ENCODE measurements at regions not wholly inside any gene's neighbourhood (a gene's known extent, or its start where the extent isn't known, plus 50 kb on each side); places are given as distances from the start of the nearest gene placed in this dataset.

DNA sequence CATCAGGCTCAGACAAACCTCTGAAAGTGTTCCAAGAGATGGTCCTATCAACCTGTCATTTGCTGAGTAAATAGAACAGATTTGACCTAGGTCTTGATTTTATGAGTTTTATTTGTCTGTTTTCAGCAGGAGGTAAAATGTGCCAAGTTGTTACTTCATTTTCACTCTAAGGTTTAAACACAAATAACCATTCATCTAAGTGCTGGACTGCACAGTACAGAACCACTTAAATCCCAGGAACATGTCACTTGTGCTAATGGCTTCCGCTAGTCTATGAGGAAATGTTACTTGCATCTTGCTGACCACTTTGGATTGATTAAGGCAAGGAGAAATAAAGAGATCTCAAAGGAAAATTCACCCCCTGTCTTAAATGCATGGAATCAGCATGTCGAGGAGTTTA is 660.7 kb downstream of the SMARCA1 start:
- in situ Hi-C loops (cut with MboI) (no loop called here), intact Hi-C loops (cut with micrococcal nuclease; ENCODE audit: unreplicated experiment) (no loop called here)
- BruUV-seq (replicated peaks) = no TSS peak

DNA sequence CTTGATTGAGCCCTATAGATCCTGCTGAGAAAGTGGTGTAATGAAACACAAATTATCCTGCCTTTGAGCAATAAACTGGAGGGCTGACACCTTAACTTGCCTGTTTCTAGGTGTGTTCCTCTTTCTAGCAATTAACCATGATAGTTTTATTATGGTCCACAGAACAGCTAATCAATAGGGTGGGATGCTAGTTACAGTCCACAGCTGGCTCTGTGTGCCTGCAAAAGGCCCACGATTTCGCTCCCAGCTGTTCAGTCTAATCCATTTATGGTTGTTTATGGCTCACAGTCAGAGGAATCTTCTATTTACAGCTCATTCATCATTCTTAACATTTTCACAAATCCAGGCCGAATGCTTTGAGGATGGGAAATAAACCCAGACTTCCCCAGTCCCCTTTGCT is 674.9 kb downstream of the SMARCA1 start:
- H3K27me3 ChIP-seq (replicated peaks in 1 of 2; ENCODE audit: control insufficient read depth in 2 of 2, insufficient read depth in 2 of 2, low read length in 1 of 2) = no peaks in the 10 kb centered on the region
- H3K9me3 ChIP-seq (replicated peaks; ENCODE audit: control insufficient read depth, insufficient read depth, low read length) = no peaks in the 10 kb centered on the region
- ChIA-PET SMC1A (ENCODE audit: uncharacterized antibody, unreplicated experiment) (no interaction called here), RAD21 (ENCODE audit: unreplicated experiment) (no interaction called here), POLR2A (no interaction called here), CTCF (no interaction called here)
- H3K79me2 ChIP-seq (ENCODE audit: control insufficient read depth, insufficient read depth, low read length) = no peaks in the 10 kb centered on the region
- 4% methylated on average over 3 of the region's 3 CpGs for WGBS (ENCODE audit: insufficient coverage, insufficient replicate concordance, low lambda C conversion rate, missing lambda C conversion rate)
- TF ChIP-seq, protein P1, sequence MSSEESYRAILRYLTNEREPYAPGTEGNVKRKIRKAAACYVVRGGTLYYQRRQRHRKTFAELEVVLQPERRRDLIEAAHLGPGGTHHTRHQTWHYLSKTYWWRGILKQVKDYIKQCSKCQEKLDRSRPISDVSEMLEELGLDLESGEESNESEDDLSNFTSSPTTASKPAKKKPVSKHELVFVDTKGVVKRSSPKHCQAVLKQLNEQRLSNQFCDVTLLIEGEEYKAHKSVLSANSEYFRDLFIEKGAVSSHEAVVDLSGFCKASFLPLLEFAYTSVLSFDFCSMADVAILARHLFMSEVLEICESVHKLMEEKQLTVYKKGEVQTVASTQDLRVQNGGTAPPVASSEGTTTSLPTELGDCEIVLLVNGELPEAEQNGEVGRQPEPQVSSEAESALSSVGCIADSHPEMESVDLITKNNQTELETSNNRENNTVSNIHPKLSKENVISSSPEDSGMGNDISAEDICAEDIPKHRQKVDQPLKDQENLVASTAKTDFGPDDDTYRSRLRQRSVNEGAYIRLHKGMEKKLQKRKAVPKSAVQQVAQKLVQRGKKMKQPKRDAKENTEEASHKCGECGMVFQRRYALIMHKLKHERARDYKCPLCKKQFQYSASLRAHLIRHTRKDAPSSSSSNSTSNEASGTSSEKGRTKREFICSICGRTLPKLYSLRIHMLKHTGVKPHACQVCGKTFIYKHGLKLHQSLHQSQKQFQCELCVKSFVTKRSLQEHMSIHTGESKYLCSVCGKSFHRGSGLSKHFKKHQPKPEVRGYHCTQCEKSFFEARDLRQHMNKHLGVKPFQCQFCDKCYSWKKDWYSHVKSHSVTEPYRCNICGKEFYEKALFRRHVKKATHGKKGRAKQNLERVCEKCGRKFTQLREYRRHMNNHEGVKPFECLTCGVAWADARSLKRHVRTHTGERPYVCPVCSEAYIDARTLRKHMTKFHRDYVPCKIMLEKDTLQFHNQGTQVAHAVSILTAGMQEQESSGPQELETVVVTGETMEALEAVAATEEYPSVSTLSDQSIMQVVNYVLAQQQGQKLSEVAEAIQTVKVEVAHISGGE (CRISPR knock-in tag; IDR thresholded peaks at IDR 0.05) = no peak
- H3K4me2 ChIP-seq (ENCODE audit: control insufficient read depth, insufficient read depth) = no peak overlapping the region
- no TSS peak for BruUV-seq (replicated peaks)
- H3K36me3 ChIP-seq (ENCODE audit: control insufficient read depth in 2 of 2, insufficient read depth in 2 of 2, low read length in 1 of 2) = no peaks in the 10 kb centered on the region
- H2AFZ ChIP-seq (ENCODE audit: control insufficient read depth, low read depth, low read length) = no peak overlapping the region
- ATAC-seq (no peak), FAIRE-seq (no peak), DNase-seq (ENCODE audit: low read depth, low spot score) (no peak)
- no peaks in the 10 kb centered on the region for H3K4me1 ChIP-seq (ENCODE audit: control insufficient read depth, insufficient read depth, low read length)
- H3K9ac ChIP-seq (ENCODE audit: control insufficient read depth, insufficient read depth, low read length) = no peak overlapping the region
- H3K4me3 ChIP-seq = no peak overlapping the region
- intact Hi-C loops (cut with micrococcal nuclease; ENCODE audit: unreplicated experiment) = no loop called here
- no peak overlapping the region for H3K27ac ChIP-seq (ENCODE audit: control insufficient read depth, insufficient read depth)
- in situ Hi-C loops (cut with MboI) = no loop called here
- no peaks in the 10 kb centered on the region for H4K20me1 ChIP-seq (ENCODE audit: control insufficient read depth, insufficient read depth)

More for the DNA sequence above, 660.7 kb downstream of the SMARCA1 start:
- CTCF ChIA-PET = no interaction called here
- Histone ChIP-seq H3K27ac (ENCODE audit: control insufficient read depth, insufficient read depth) (no peak overlapping the region), H3K9me3 (replicated peaks; ENCODE audit: control insufficient read depth, insufficient read depth, low read length) (no peaks in the 10 kb centered on the region), H3K79me2 (ENCODE audit: control insufficient read depth, insufficient read depth, low read length) (no peaks in the 10 kb centered on the region), H3K9ac (ENCODE audit: control insufficient read depth, insufficient read depth, low read length) (no peak overlapping the region), H3K4me3 (no peak overlapping the region), H4K20me1 (ENCODE audit: control insufficient read depth, insufficient read depth) (no peaks in the 10 kb centered on the region), H3K27me3 (replicated peaks in 1 of 2; ENCODE audit: control insufficient read depth in 2 of 2, insufficient read depth in 2 of 2, low read length in 1 of 2) (no peaks in the 10 kb centered on the region), H3K4me2 (ENCODE audit: control insufficient read depth, insufficient read depth) (no peak overlapping the region), H3K36me3 (ENCODE audit: control insufficient read depth in 2 of 2, insufficient read depth in 2 of 2, low read length in 1 of 2) (no peaks in the 10 kb centered on the region), H2AFZ (ENCODE audit: control insufficient read depth, low read depth, low read length) (no peak overlapping the region), H3K4me1 (ENCODE audit: control insufficient read depth, insufficient read depth, low read length) (no peaks in the 10 kb centered on the region)
- DNase-seq (ENCODE audit: low read depth, low spot score) = no peak
- SMC1A ChIA-PET (ENCODE audit: uncharacterized antibody, unreplicated experiment) = no interaction called here
- POLR2A ChIA-PET = no interaction called here
- WGBS (ENCODE audit: insufficient coverage, insufficient replicate concordance, low lambda C conversion rate, missing lambda C conversion rate) = 30% methylated on average over 2 of the region's 2 CpGs
- TF ChIP-seq GATAD2B (conservative IDR thresholded peaks at IDR 0.05; ENCODE audit: low read depth) (no peak), NR2C2 (IDR thresholded peaks at IDR 0.05; ENCODE audit: borderline replicate concordance, control insufficient read depth, insufficient read length, low read depth) (no peak), CHD4 (IDR thresholded peaks at IDR 0.05) (no peak), CHD2 (IDR thresholded peaks at IDR 0.05; ENCODE audit: borderline replicate concordance, low read depth, low read length) (no peak), CREB1 (IDR thresholded peaks at IDR 0.05; ENCODE audit: low read depth) (no peak), KAT2A (conservative IDR thresholded peaks at IDR 0.05; ENCODE audit: control insufficient read depth, low read depth, low read length) (no peak), EGR1 (IDR thresholded peaks at IDR 0.05; ENCODE audit: borderline replicate concordance in 1 of 2, low read depth in 2 of 2, low read length in 2 of 2) (no peak), EED (IDR thresholded peaks at IDR 0.05; ENCODE audit: low read depth) (no peak), ZZZ3 (IDR thresholded peaks at IDR 0.05; ENCODE audit: control insufficient read depth, insufficient read length, low read depth) (no peak), MTA3 (IDR thresholded peaks at IDR 0.05; ENCODE audit: borderline replicate concordance, low read length) (no peak), TCF7 (IDR thresholded peaks at IDR 0.05; ENCODE audit: borderline replicate concordance) (no peak), BRCA1 (IDR thresholded peaks at IDR 0.05; ENCODE audit: low read depth, low read length) (no peak)
- TF ChIP-seq, protein P2, sequence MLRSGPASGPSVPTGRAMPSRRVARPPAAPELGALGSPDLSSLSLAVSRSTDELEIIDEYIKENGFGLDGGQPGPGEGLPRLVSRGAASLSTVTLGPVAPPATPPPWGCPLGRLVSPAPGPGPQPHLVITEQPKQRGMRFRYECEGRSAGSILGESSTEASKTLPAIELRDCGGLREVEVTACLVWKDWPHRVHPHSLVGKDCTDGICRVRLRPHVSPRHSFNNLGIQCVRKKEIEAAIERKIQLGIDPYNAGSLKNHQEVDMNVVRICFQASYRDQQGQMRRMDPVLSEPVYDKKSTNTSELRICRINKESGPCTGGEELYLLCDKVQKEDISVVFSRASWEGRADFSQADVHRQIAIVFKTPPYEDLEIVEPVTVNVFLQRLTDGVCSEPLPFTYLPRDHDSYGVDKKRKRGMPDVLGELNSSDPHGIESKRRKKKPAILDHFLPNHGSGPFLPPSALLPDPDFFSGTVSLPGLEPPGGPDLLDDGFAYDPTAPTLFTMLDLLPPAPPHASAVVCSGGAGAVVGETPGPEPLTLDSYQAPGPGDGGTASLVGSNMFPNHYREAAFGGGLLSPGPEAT (IDR thresholded peaks at IDR 0.05; ENCODE audit: low read depth) = no peak
- no peak for FAIRE-seq
- RAD21 ChIA-PET (ENCODE audit: unreplicated experiment) = no interaction called here
- no peak for ATAC-seq
